ENCODE measurements at regions not wholly inside any gene's neighbourhood (a gene's known extent, or its start where the extent isn't known, plus 50 kb on each side); places are given as distances from the start of the nearest gene placed in this dataset.
A peak's percentile ranks its signal among the peaks of the same experiment; 100 is the strongest.

DNA sequence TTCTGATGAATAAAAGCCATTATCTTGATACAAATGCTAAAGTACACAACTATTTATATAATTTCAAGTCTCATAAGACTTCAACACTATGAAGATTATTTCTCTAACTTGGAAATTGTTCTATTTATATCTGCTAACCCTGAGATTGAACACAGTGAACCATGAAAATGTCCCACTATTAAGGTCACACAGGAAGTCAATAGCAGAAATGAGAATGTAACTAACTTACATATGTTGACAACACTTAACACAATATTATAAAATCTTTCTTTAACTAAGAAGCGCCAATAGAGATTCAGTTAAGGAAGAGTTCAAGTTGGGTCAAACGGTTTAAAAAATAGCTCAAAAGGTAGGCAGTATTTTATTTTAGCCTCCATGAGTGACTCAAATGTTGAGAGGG is 551.8 kb upstream of the CBLB start:
- DNase-seq (ENCODE audit: extremely low read depth, low read depth) = no peak
- TF ChIP-seq, protein P1, sequence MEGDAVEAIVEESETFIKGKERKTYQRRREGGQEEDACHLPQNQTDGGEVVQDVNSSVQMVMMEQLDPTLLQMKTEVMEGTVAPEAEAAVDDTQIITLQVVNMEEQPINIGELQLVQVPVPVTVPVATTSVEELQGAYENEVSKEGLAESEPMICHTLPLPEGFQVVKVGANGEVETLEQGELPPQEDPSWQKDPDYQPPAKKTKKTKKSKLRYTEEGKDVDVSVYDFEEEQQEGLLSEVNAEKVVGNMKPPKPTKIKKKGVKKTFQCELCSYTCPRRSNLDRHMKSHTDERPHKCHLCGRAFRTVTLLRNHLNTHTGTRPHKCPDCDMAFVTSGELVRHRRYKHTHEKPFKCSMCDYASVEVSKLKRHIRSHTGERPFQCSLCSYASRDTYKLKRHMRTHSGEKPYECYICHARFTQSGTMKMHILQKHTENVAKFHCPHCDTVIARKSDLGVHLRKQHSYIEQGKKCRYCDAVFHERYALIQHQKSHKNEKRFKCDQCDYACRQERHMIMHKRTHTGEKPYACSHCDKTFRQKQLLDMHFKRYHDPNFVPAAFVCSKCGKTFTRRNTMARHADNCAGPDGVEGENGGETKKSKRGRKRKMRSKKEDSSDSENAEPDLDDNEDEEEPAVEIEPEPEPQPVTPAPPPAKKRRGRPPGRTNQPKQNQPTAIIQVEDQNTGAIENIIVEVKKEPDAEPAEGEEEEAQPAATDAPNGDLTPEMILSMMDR (IDR thresholded peaks at IDR 0.05; ENCODE audit: low read depth, low read length) = no peak

GRCh38 chr3:106421426-106421825 is 552.6 kb upstream of the CBLB start:
- TF ChIP-seq, protein P1 (IDR thresholded peaks at IDR 0.05; ENCODE audit: low read depth, low read length) = no peak

DNA sequence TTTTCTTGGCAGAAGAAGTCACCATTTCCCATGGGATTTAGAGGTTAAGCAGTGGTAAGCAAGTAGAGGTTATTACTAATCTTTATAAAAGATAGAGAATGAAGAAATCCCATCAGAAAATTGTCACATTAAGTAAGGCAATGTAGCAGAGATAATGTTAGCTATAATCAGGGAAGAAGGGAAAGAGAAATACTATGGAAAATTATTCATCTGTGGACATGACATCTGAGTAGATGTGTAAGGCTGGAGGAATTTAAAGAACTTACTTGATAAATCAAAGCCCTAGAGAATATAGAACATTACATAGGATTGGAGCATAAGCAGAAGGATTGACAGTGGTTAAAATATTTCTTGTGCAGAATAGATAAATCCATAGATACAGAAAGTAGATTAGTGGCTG is 553.1 kb upstream of the CBLB start:
- DNase-seq (ENCODE audit: extremely low read depth, low read depth) = no peak
- TF ChIP-seq, protein P1 (IDR thresholded peaks at IDR 0.05; ENCODE audit: low read depth, low read length) = no peak

More at GRCh38 chr3:106421426-106421825, 552.6 kb upstream of the CBLB start:
- DNase-seq (ENCODE audit: extremely low read depth, low read depth) = no peak

GRCh38 chr3:106423321-106424225 is 554.8 kb upstream of the CBLB start:
- TF ChIP-seq, protein P1 (IDR thresholded peaks at IDR 0.05; ENCODE audit: low read depth, low read length) = no peak

DNA sequence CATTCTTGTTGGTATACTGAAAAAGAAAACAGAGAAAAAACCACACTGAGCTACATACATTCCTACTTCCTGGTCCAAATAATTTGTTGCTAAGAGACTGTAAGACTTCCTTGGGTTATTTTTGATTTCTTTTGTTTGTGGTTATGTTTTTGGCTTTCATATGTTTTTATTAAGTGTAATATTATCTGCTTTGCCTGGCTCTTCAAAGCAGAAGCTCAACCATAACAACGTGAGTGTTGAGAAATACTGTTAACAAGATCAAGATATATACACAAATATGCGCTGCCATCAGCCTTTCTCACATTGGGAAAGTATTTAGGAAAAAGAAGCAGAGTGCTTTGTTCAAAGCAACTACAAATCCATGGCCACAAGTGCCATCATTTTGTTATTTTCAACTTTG is 556.2 kb upstream of the CBLB start:
- peak; percentile 90 for DNase-seq (ENCODE audit: extremely low read depth, low read depth)

More at GRCh38 chr3:106423321-106424225, 554.8 kb upstream of the CBLB start:
- DNase-seq (ENCODE audit: extremely low read depth, low read depth) = no peak

DNA sequence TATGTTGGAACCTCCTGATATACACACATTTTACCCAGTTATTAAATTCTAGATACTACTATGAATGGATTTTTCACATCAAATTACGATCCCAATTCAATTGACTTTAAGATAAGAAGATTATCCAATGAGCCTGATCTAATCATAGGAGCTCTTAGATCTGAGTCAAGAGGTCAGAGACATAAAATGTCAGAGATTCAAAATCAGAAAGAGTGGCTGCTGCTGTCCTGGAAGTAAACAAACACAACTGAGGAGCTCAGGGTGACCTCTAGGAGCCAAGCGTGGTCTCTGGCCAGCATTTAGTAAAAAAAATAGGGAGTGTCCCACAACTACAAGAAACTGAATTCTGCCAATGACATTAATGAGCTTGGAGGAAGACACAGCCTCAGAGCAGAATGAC is 557.1 kb upstream of the CBLB start:
- DNase-seq (ENCODE audit: extremely low read depth, low read depth) = no peak
- TF ChIP-seq, protein P1 (IDR thresholded peaks at IDR 0.05; ENCODE audit: low read depth, low read length) = no peak

More for the DNA sequence above, 556.2 kb upstream of the CBLB start:
- TF ChIP-seq, protein P1 (IDR thresholded peaks at IDR 0.05; ENCODE audit: low read depth, low read length) = no peak

DNA sequence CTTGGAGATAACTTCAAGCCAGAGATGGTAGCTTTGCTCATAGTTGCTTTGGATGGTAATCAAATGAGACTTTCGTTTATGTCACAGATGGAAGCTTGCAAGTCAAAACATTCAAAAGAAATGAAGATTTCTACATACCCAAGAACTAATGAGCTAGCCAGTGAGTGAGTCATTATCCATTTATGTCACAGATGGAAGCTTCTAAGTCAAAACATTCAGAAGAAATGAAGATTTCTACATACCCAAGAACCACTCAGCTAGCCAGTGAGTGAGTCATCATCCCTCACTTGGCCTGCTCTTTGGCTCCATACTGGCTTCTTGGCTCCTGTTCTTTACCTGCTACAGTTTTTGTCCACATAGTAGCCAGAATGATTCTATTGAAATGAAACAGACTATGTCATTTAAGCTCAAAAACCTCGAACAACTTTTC is 559.8 kb upstream of the CBLB start:
- DNase-seq (ENCODE audit: extremely low read depth, low read depth) = peak; percentile 94

More for the DNA sequence above, 559.8 kb upstream of the CBLB start:
- TF ChIP-seq, protein P1 (IDR thresholded peaks at IDR 0.05; ENCODE audit: low read depth, low read length) = no peak
